GM21723 (cell line): ENCODE measurements at regions not wholly inside any gene's neighbourhood (a gene's known extent, or its start where the extent isn't known, plus 50 kb on each side); places are given as distances from the start of the nearest gene placed in this dataset.

ENCODE experiments used
- ATAC-seq: cut with Tn5 transposase; IDR thresholded peaks from one replicate; pipeline ENCODE4 v1.9.1; 2021; ENCODE audit warnings: mild to moderate bottlenecking, moderate library complexity; ENCODE audit not compliant: unreplicated experiment

- ATAC-seq = no peak
These were observed 62.9 kb upstream of the OXGR1 start for GRCh38 chr13:97057176-97057575.

GRCh38 chr13:97058391-97058790 is 64.1 kb upstream of the OXGR1 start:
- no peak for ATAC-seq

GRCh38 chr13:97058926-97059325 is 64.7 kb upstream of the OXGR1 start:
- no peak for ATAC-seq

- no peak for ATAC-seq
These were observed 73.0 kb upstream of the OXGR1 start for GRCh38 chr13:97067017-97067895.

GRCh38 chr13:97068151-97068550 is 73.9 kb upstream of the OXGR1 start:
- ATAC-seq = no peak

GRCh38 chr13:97069050-97069815 is 75.0 kb upstream of the OXGR1 start:
- no peak for ATAC-seq

GRCh38 chr13:97072297-97072696 is 78.0 kb upstream of the OXGR1 start:
- no peak for ATAC-seq

- ATAC-seq = no peak
These were observed 80.3 kb upstream of the OXGR1 start for GRCh38 chr13:97074618-97075017.

- no peak for ATAC-seq
These were observed 82.6 kb upstream of the OXGR1 start for GRCh38 chr13:97076898-97077297.

- no peak for ATAC-seq
These were observed 83.1 kb upstream of the OXGR1 start for GRCh38 chr13:97077341-97077740.

- no peak for ATAC-seq
These were observed 85.5 kb upstream of the OXGR1 start for GRCh38 chr13:97079726-97080125.

GRCh38 chr13:97082461-97083207 is 88.4 kb upstream of the OXGR1 start:
- ATAC-seq = no peak

GRCh38 chr13:97091196-97091595 is 96.9 kb upstream of the OXGR1 start:
- no peak for ATAC-seq

GRCh38 chr13:97100821-97101220 is 106.5 kb upstream of the OXGR1 start:
- ATAC-seq = no peak

GRCh38 chr13:97101912-97102708 is 107.8 kb upstream of the OXGR1 start:
- no peak for ATAC-seq

- no peak for ATAC-seq
These were observed 112.0 kb upstream of the OXGR1 start for GRCh38 chr13:97106323-97106722.

- no peak for ATAC-seq
These were observed 113.7 kb upstream of the OXGR1 start for GRCh38 chr13:97107815-97108529.

- ATAC-seq = no peak
These were observed 113.6 kb upstream of the MBNL2 start for GRCh38 chr13:97108530-97108900.

- ATAC-seq = no peak
These were observed 112.9 kb upstream of the MBNL2 start for GRCh38 chr13:97109256-97109655.
